Duodenal mucosa (tissue), 2 donors: ENCODE measurements at regions not wholly inside any gene's neighbourhood (a gene's known extent, or its start where the extent isn't known, plus 50 kb on each side); places are given as distances from the start of the nearest gene placed in this dataset.

Source experiments
- H3K27ac ChIP-seq: one replicate; pipeline ENCODE4 v1.7.0; 2013; ENCODE audit warnings: low read depth, low read length
- H3K27me3 ChIP-seq, 2 donors: one replicate each; pipeline ENCODE4 v1.7.0; 2013; ENCODE audit warnings: low read length in 2 of 2, control low read depth in 1 of 2; ENCODE audit not compliant: insufficient read depth in 2 of 2, control insufficient read depth in 1 of 2
- H3K36me3 ChIP-seq, 2 donors: one replicate each; pipeline ENCODE4 v1.7.0; 2013; ENCODE audit warnings: low read length in 2 of 2, control low read depth in 1 of 2; ENCODE audit not compliant: insufficient read depth in 2 of 2, control insufficient read depth in 1 of 2
- H3K4me1 ChIP-seq, 2 donors: one replicate each; pipeline ENCODE4 v1.7.0; 2013; ENCODE audit warnings: low read length in 2 of 2, control low read depth in 1 of 2; ENCODE audit not compliant: insufficient read depth in 2 of 2, control insufficient read depth in 1 of 2
- H3K4me3 ChIP-seq, 2 donors: one replicate each; pipeline ENCODE4 v1.7.0; 2013; ENCODE audit warnings: low read length in 2 of 2, low read depth in 1 of 2
- H3K9ac ChIP-seq, 2 donors: one replicate each; pipeline ENCODE4 v1.7.0; 2013; ENCODE audit warnings: low read length in 2 of 2, low read depth in 1 of 2
- H3K9me3 ChIP-seq, 2 donors: one replicate each; pipeline ENCODE4 v1.7.0; 2013; ENCODE audit warnings: low read length in 2 of 2, control low read depth in 1 of 2; ENCODE audit not compliant: control insufficient read depth in 1 of 2

DNA sequence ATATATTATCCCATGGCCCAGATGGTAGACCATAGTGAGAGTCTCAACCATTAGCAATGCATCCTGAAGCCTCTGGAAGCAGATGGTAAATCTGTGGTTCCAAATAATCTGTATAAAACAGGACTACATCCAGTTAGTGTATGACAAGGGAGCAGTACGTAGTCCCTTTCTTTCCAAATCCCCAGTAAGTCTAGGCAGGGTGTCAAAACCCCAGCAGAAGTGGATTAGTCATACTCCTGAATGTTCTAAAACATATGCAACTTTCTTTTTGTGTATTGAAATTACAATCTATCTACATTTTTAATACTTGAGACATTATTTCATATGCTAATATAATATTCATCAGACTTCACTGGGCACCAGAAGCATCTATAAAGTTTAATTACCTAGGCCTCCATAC is 295.1 kb upstream of the ANO5 start:
- no peaks in the 10 kb centered on the region for H3K36me3 ChIP-seq
- H3K9me3 ChIP-seq = no peaks in the 10 kb centered on the region
- no peaks in the 10 kb centered on the region for H3K27me3 ChIP-seq
- no peak overlapping the region for H3K27ac ChIP-seq
- H3K9ac ChIP-seq = no peak overlapping the region
- no peak overlapping the region for H3K4me3 ChIP-seq
- no peaks in the 10 kb centered on the region for H3K4me1 ChIP-seq

DNA sequence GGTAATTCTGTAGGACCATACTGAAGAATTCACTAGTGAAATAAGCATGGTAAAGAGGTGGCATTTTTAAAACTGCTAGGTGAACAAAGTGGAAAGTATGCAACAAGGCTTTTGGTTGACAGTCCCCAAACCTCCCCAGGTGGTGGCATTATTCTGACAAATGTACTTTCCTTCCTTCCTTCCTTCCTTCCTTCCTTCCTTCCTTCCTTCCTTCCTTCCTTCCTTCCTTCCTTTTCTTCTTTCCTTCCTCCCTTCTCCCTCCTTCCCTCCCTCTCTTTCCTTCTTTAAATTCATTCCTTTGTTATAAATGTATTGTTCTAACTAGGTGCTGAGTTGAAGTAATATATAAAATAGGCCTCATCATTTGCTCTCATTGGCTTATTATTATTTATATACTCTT is 284.7 kb upstream of the ANO5 start:
- no peaks in the 10 kb centered on the region for H3K27me3 ChIP-seq
- no peaks in the 10 kb centered on the region for H3K4me1 ChIP-seq
- no peak overlapping the region for H3K27ac ChIP-seq
- no peak overlapping the region for H3K9ac ChIP-seq
- no peak overlapping the region for H3K4me3 ChIP-seq
- H3K36me3 ChIP-seq = no peaks in the 10 kb centered on the region
- H3K9me3 ChIP-seq = no peaks in the 10 kb centered on the region

DNA sequence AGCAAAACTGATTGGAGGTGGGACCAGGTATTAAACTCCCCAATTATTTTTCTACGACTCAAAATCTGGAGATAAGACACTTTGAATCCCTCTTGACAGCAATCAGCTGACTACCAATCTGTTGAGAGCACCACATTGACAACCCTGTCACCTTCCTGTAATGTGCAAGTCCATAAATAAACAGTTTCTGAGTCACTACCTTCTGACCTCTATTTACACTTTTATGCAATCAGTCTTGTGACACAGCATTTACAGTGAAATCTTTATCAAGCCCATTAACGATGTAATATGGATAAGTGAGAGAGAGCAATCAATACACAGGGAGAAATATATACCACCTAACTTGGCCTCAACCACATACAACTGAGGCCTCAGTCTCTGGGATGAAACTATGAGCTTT is 283.7 kb upstream of the ANO5 start:
- Histone ChIP-seq H3K4me3 (no peak overlapping the region), H3K27me3 (no peaks in the 10 kb centered on the region), H3K4me1 (no peaks in the 10 kb centered on the region), H3K9me3 (no peaks in the 10 kb centered on the region), H3K27ac (no peak overlapping the region), H3K9ac (no peak overlapping the region), H3K36me3 (no peaks in the 10 kb centered on the region)

DNA sequence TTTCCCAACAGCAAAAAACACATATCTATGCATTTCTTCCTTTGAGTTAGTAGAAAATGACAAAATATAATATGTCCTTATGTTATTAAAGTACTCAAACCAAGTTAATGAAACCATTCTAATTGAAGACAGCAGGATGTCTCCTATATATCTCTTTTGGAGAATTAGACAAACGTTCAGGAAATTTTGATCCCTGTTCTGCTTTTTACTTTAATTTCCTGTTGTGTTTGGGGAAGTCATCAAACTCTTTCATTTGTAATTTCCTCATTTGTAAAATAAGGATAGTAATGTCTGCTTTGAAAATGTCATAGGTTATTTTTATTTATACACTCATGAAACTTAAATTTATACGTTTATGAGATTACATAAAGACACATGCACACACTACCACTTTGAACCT is 281.8 kb upstream of the ANO5 start:
- Histone ChIP-seq H3K4me1 (no peaks in the 10 kb centered on the region), H3K9me3 (peaks cover 0 to 8% of the 10 kb centered on the region in 2 donors), H3K27me3 (no peaks in the 10 kb centered on the region), H3K9ac (no peak overlapping the region), H3K27ac (no peak overlapping the region), H3K4me3 (no peak overlapping the region), H3K36me3 (no peaks in the 10 kb centered on the region)

DNA sequence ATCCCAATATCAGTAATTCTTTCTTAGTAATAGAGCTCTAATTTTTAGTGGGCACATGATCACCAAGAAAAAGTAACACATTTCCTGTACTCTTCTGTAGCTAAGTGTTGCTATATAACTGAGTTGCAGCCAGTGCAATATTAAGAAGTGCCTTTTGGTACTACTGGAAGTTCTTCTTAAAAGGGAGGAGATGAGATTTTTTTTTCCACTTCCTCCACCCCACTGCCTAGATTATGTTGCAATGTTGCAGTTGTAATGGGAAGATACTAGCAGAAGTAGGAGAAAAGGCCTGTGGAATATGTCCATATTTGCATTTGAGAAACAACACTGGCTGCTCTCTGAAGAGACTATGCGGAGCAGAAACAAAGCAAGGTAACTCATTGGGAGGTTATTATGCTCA is 280.6 kb upstream of the ANO5 start:
- H3K9me3 ChIP-seq = peaks cover 0 to 8% of the 10 kb centered on the region in 2 donors
- H3K36me3 ChIP-seq = no peaks in the 10 kb centered on the region
- no peaks in the 10 kb centered on the region for H3K27me3 ChIP-seq
- H3K27ac ChIP-seq = no peak overlapping the region
- H3K4me1 ChIP-seq = no peaks in the 10 kb centered on the region
- H3K9ac ChIP-seq = no peak overlapping the region
- no peak overlapping the region for H3K4me3 ChIP-seq

DNA sequence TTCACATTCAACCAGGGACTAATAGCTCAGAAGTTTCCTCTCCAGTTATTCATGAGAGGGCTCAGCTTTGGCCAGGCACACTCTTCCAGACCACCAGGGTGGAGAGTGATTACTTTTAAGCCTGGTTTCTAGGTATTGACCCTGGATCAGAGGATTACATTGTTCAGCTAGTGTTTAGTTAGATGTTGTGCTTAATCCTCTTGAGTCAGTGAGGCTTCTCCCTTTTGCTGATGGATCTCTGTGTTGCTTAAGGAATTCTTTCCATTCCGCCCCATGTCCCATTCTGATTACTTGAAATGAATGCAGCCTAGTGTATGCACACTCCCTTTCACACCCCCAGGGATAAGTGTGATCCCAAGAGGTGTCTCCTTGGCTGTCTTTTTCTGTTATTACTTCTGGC is 271.7 kb upstream of the ANO5 start:
- Histone ChIP-seq H3K36me3 (no peaks in the 10 kb centered on the region), H3K27me3 (no peaks in the 10 kb centered on the region), H3K9ac (no peak overlapping the region), H3K4me1 (no peaks in the 10 kb centered on the region), H3K4me3 (no peak overlapping the region), H3K9me3 (no peaks in the 10 kb centered on the region), H3K27ac (no peak overlapping the region)

DNA sequence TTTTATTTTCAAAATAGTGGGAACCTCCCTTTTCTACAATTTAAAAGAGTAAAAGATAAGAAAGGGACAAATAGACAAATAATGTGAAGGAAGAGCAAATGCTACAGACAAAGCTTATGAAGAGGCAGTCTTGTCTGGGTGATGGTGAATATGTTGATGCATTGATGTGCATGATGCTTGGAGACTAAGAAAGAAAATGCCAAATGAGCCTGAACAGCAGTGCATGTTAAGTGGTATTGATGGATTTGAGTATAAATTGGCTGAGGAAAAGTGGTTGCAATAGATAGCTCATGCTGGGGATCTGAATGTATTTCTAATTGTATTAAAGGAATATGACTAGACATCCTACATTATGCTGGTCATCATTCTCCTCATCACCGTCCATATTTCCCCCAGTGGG is 268.6 kb upstream of the ANO5 start:
- H3K27ac ChIP-seq = no peak overlapping the region
- no peak overlapping the region for H3K4me3 ChIP-seq
- no peaks in the 10 kb centered on the region for H3K4me1 ChIP-seq
- no peaks in the 10 kb centered on the region for H3K36me3 ChIP-seq
- no peaks in the 10 kb centered on the region for H3K27me3 ChIP-seq
- H3K9me3 ChIP-seq = no peaks in the 10 kb centered on the region
- H3K9ac ChIP-seq = no peak overlapping the region

DNA sequence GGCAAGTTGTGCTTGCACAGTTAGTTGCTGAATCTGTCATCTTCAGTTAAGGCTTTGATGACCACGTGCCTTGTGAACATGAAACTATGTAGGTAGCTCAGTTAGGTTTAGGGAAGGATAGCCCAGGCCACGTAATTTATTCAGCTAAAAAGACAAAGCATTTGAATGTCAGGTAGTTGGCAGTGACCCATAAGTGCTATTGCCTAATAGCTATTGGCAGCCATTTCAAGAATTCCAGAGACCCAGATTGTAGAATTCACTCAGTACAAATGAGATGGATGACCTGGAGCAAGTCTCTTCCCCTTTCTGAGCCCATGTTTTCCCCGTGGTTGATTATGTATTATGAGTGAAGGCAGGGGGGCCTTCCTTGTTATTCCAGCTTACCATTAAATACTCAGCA is 265.3 kb upstream of the ANO5 start:
- Histone ChIP-seq H3K36me3 (no peaks in the 10 kb centered on the region), H3K27ac (no peak overlapping the region), H3K4me3 (no peak overlapping the region), H3K9ac (no peak overlapping the region), H3K27me3 (no peaks in the 10 kb centered on the region), H3K4me1 (no peaks in the 10 kb centered on the region), H3K9me3 (no peaks in the 10 kb centered on the region)

DNA sequence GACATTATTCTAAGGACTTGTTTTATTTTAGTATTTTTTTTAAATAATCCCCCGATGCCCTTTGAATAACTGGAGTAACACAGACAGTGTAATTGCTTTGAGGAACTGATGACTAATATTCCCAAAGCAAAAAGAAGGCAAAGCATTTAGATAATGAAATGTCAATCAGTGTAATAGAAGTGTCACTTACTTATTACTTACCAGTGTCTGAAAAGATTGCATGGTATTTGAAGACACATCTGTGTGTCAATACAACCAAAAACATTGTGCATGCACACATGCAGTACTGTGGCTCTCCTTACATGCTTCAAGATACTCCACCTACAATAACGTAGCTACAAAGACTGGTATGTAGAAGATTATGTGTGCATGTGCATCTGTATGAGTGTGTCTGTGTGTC is 264.0 kb upstream of the ANO5 start:
- no peaks in the 10 kb centered on the region for H3K4me1 ChIP-seq
- no peaks in the 10 kb centered on the region for H3K27me3 ChIP-seq
- no peak overlapping the region for H3K27ac ChIP-seq
- H3K9me3 ChIP-seq = no peaks in the 10 kb centered on the region
- H3K9ac ChIP-seq = no peak overlapping the region
- H3K4me3 ChIP-seq = no peak overlapping the region
- H3K36me3 ChIP-seq = no peaks in the 10 kb centered on the region

DNA sequence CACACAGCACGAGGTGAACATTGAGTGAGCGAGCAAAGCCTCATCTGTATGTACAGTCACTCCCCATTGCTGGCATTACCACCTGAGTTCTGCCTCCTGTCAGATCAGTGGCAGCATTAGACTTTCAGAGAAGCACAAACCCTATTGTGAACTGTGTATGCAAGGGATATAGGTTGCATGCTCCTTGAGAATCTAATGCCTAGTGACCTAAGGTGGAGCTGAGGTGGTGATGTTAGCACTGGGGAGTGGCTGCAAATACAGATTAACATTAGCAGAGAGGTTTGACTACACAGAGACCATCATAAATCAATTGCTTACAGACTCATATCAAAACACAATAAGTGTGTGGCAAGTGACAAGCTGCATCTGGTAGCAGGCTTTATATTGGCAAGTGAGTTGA is 262.5 kb upstream of the ANO5 start:
- Histone ChIP-seq H3K9ac (no peak overlapping the region), H3K36me3 (no peaks in the 10 kb centered on the region), H3K9me3 (no peaks in the 10 kb centered on the region), H3K27ac (no peak overlapping the region), H3K27me3 (no peaks in the 10 kb centered on the region), H3K4me1 (no peaks in the 10 kb centered on the region), H3K4me3 (no peak overlapping the region)

DNA sequence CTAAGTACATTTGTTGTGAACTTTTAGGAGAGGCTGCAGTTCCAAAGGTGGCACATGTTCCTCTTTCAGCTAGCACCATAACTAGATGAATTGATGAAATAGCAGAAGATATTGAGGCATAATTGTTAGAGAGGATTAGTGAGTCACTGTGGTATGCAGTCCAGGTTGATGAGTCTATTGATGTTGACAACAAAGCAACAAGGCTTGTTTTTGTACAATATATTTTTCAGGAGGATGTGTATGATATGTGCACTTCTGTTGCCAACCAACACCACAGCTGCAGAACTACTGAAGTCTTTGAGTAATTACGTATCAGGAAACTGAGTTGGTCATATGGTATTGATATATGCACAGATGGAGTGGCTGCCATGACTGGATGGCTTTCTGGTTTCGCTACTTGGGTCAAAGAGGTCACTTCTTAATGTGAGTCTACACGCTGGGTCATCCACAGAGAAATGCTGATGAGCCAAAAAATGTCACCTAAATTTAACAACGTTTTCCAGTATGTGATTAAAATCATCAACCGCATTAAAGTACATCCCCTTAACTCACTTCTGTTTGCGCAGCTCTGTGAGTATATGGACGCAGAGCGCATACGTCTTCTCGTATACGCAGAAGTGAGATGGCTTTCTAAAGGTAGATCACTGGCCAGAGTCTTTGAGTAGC is 261.3 kb upstream of the ANO5 start:
- Histone ChIP-seq H3K4me3 (no peak overlapping the region), H3K36me3 (no peaks in the 10 kb centered on the region), H3K27me3 (no peaks in the 10 kb centered on the region), H3K27ac (no peak overlapping the region), H3K9me3 (no peaks in the 10 kb centered on the region), H3K9ac (no peak overlapping the region), H3K4me1 (no peaks in the 10 kb centered on the region)
